Activated T-cell treated with anti-CD3 and anti-CD28 coated beads, Interleukin-2, amount 50 U/mL, for 72 hours (primary cell): ENCODE measurements at regions not wholly inside any gene's neighbourhood (a gene's known extent, or its start where the extent isn't known, plus 50 kb on each side); places are given as distances from the start of the nearest gene placed in this dataset.
"Not testable (repeated sequence)": the region's sequence is repeated elsewhere in the genome, so short reads cannot be mapped to it uniquely, and the experiment has no call there.

Source experiments
- ATAC-seq, 2 donors: fragments of 150-1000 bp; cut with Tn5 transposase; replicated peaks in 1 of 2; 2 replicates each; pipeline ENCODE4 v1.10.0; 2021; ENCODE audit warnings: moderate library complexity in 2 of 2, mild to moderate bottlenecking in 1 of 2
- DNase-seq, 2 donors: peaks; one replicate each; pipeline ENCODE4 v3.0.0; 2021 to 2022; ENCODE audit warnings: mixed read lengths in 1 of 2
- H3K27ac Mint-ChIP-seq: one replicate; pipeline ENCODE4 v1.8.0; 2022; ENCODE audit warnings: mild to moderate bottlenecking, moderate library complexity, mixed read lengths
- H3K27me3 Mint-ChIP-seq: one replicate; pipeline ENCODE4 v1.8.0; 2022; ENCODE audit warnings: low read depth, mixed read lengths
- H3K36me3 Mint-ChIP-seq, 2 donors: one replicate each; pipeline ENCODE4 v1.8.0; 2022; ENCODE audit warnings: mixed read lengths in 2 of 2, mild to moderate bottlenecking in 1 of 2; ENCODE audit not compliant: insufficient read depth in 2 of 2
- H3K4me1 Mint-ChIP-seq: one replicate; pipeline ENCODE4 v1.8.0; 2022; ENCODE audit warnings: low read depth, mixed read lengths
- H3K4me3 Mint-ChIP-seq, 2 donors: one replicate each; pipeline ENCODE4 v1.8.0; 2022; ENCODE audit warnings: mild to moderate bottlenecking in 2 of 2, mixed read lengths in 2 of 2, moderate library complexity in 2 of 2
- H3K9me3 Mint-ChIP-seq, 2 donors: one replicate each; pipeline ENCODE4 v1.8.0; 2022; ENCODE audit warnings: mixed read lengths in 2 of 2

- not testable (repeated sequence) for DNase-seq, H3K4me1 Mint-ChIP-seq, ATAC-seq, H3K4me3 Mint-ChIP-seq, H3K36me3 Mint-ChIP-seq, H3K27ac Mint-ChIP-seq, H3K9me3 Mint-ChIP-seq, H3K27me3 Mint-ChIP-seq
Measured at GRCh38 chr7:65193334-65194058, 180.2 kb upstream of the ZNF92 start.

GRCh38 chr7:65177041-65177440, 170.6 kb upstream of the ERV3-1 start:
- H3K4me3 Mint-ChIP-seq, H3K9me3 Mint-ChIP-seq: not testable (repeated sequence)

GRCh38 chr7:65150105-65150504, 143.6 kb upstream of the ERV3-1 start:
- not testable (repeated sequence) for ATAC-seq, DNase-seq, H3K27me3 Mint-ChIP-seq, H3K36me3 Mint-ChIP-seq, H3K27ac Mint-ChIP-seq, H3K4me1 Mint-ChIP-seq, H3K4me3 Mint-ChIP-seq, H3K9me3 Mint-ChIP-seq

More at GRCh38 chr7:65177041-65177440, 170.6 kb upstream of the ERV3-1 start:
- H3K27ac Mint-ChIP-seq, DNase-seq, H3K36me3 Mint-ChIP-seq, H3K4me1 Mint-ChIP-seq, ATAC-seq, H3K27me3 Mint-ChIP-seq: not testable (repeated sequence)

GRCh38 chr7:65146118-65146914, 139.8 kb upstream of the ERV3-1 start:
- not testable (repeated sequence) for H3K4me3 Mint-ChIP-seq, H3K9me3 Mint-ChIP-seq, ATAC-seq, H3K27me3 Mint-ChIP-seq, H3K36me3 Mint-ChIP-seq, H3K27ac Mint-ChIP-seq, DNase-seq, H3K4me1 Mint-ChIP-seq

GRCh38 chr7:65145710-65146109, 139.2 kb upstream of the ERV3-1 start:
- not testable (repeated sequence) for H3K27ac Mint-ChIP-seq, ATAC-seq, H3K9me3 Mint-ChIP-seq, DNase-seq, H3K4me3 Mint-ChIP-seq, H3K27me3 Mint-ChIP-seq, H3K36me3 Mint-ChIP-seq, H3K4me1 Mint-ChIP-seq

- not testable (repeated sequence) for H3K36me3 Mint-ChIP-seq, DNase-seq, H3K27ac Mint-ChIP-seq, H3K4me3 Mint-ChIP-seq, H3K27me3 Mint-ChIP-seq, H3K9me3 Mint-ChIP-seq, H3K4me1 Mint-ChIP-seq, ATAC-seq
Measured at GRCh38 chr7:65145008-65145407, 138.5 kb upstream of the ERV3-1 start.

GRCh38 chr7:65144557-65144956, 138.1 kb upstream of the ERV3-1 start:
- not testable (repeated sequence) for ATAC-seq, DNase-seq, H3K4me3 Mint-ChIP-seq, H3K9me3 Mint-ChIP-seq, H3K4me1 Mint-ChIP-seq, H3K27ac Mint-ChIP-seq, H3K27me3 Mint-ChIP-seq, H3K36me3 Mint-ChIP-seq

- not testable (repeated sequence) for H3K9me3 Mint-ChIP-seq, H3K27ac Mint-ChIP-seq, H3K36me3 Mint-ChIP-seq, H3K4me1 Mint-ChIP-seq, H3K4me3 Mint-ChIP-seq, DNase-seq, ATAC-seq, H3K27me3 Mint-ChIP-seq
Measured at GRCh38 chr7:65144119-65144518, 137.6 kb upstream of the ERV3-1 start.

- not testable (repeated sequence) for H3K27me3 Mint-ChIP-seq, H3K4me1 Mint-ChIP-seq, H3K36me3 Mint-ChIP-seq
Measured at GRCh38 chr7:65141894-65142293, 135.4 kb upstream of the ERV3-1 start.

GRCh38 chr7:65141405-65141778, 134.9 kb upstream of the ERV3-1 start:
- not testable (repeated sequence) for H3K4me3 Mint-ChIP-seq, H3K27me3 Mint-ChIP-seq, H3K36me3 Mint-ChIP-seq

More at GRCh38 chr7:65141894-65142293, 135.4 kb upstream of the ERV3-1 start:
- not testable (repeated sequence) for H3K4me3 Mint-ChIP-seq, H3K9me3 Mint-ChIP-seq, DNase-seq, H3K27ac Mint-ChIP-seq, ATAC-seq

GRCh38 chr7:65140543-65141404, 134.3 kb upstream of the ERV3-1 start:
- H3K27me3 Mint-ChIP-seq, H3K4me1 Mint-ChIP-seq, DNase-seq, ATAC-seq, H3K27ac Mint-ChIP-seq, H3K36me3 Mint-ChIP-seq, H3K4me3 Mint-ChIP-seq, H3K9me3 Mint-ChIP-seq: not testable (repeated sequence)

More at GRCh38 chr7:65141405-65141778, 134.9 kb upstream of the ERV3-1 start:
- H3K27ac Mint-ChIP-seq, ATAC-seq, H3K9me3 Mint-ChIP-seq, DNase-seq, H3K4me1 Mint-ChIP-seq: not testable (repeated sequence)

- not testable (repeated sequence) for H3K27ac Mint-ChIP-seq, H3K27me3 Mint-ChIP-seq, H3K4me1 Mint-ChIP-seq, H3K9me3 Mint-ChIP-seq, ATAC-seq, H3K36me3 Mint-ChIP-seq, H3K4me3 Mint-ChIP-seq, DNase-seq
Measured at GRCh38 chr7:65136850-65137249, 130.4 kb upstream of the ERV3-1 start.

- H3K36me3 Mint-ChIP-seq, H3K4me3 Mint-ChIP-seq, ATAC-seq, DNase-seq, H3K9me3 Mint-ChIP-seq, H3K27me3 Mint-ChIP-seq, H3K4me1 Mint-ChIP-seq, H3K27ac Mint-ChIP-seq: not testable (repeated sequence)
Measured at GRCh38 chr7:65133087-65133486, 126.6 kb upstream of the ERV3-1 start.
